HepG2 (cell line): ENCODE measurements at regions not wholly inside any gene's neighbourhood (a gene's known extent, or its start where the extent isn't known, plus 50 kb on each side); places are given as distances from the start of the nearest gene placed in this dataset.

Experiments
- ATAC-seq: fragments of 200-7000 bp; cut with Tn5 transposase; 3 replicates; pipeline ENCODE4 v1.9.1; 2020; ENCODE audit warnings: mild to moderate bottlenecking, moderate library complexity
- BruUV-seq: library from RNA; stranded (reverse); fragments of 400-500 nt; replicated peaks from 2 replicates; lab custom pipeline; 2021; lab: Mats Ljungman, UMichigan
- CTCF ChIA-PET: fragments of 300-600 bp; formaldehyde crosslinking; extraction: SDS; loops from one replicate; lab custom pipeline; 2021; ENCODE audit warnings: low total read pairs, inconsistent platforms, low intra/inter-chr PET ratio; lab: Yijun Ruan, JAX
- POLR2A ChIA-PET: fragments of 350-600 bp; sonication (Branson Sonifier 250); formaldehyde crosslinking; loops from one replicate; lab custom pipeline; 2020; ENCODE audit warnings: antibody characterized with exemption, inconsistent platforms; lab: Yijun Ruan, JAX
- DNase-seq: peaks from one replicate; pipeline ENCODE4 v3.0.0-alpha.2; 2015; ENCODE audit warnings: low spot score
- FAIRE-seq: peaks from 3 replicates; lab custom pipeline; 2011; peaks lifted over from hg19 to GRCh38; lab: Jason Lieb, UNC
- H2AFZ ChIP-seq: one replicate; pipeline ENCODE4 v1.6.1; 2011; ENCODE audit warnings: low read length, inconsistent platforms
- H3K27ac ChIP-seq: fragments of 300-600 bp; 3 replicates; pipeline ENCODE4 v1.8.0; 2011; ENCODE audit warnings: mixed run types, mild to moderate bottlenecking, mixed read lengths, low read length, inconsistent platforms; ENCODE audit not compliant: insufficient read depth; ENCODE audit errors: extremely low read length
- H3K27me3 ChIP-seq, 2 experiments: fragments of 200-600 bp in 1 of 2; 2 replicates in 1 of 2; 3 replicates in 1 of 2; pipeline versions ENCODE4 v1.6.0 to v1.8.0; 2011; ENCODE audit warnings: low read length in 2 of 2, mild to moderate bottlenecking in 2 of 2, moderate library complexity in 2 of 2, inconsistent platforms in 1 of 2; ENCODE audit not compliant: insufficient read depth in 2 of 2, control insufficient read depth in 1 of 2
- H3K36me3 ChIP-seq, 2 experiments: fragments of 200-600 bp in 1 of 2; replicated peaks in 1 of 2; 2 replicates in 1 of 2; 3 replicates in 1 of 2; pipeline versions ENCODE4 v1.5.1 to v1.8.0; 2011; ENCODE audit warnings: low read length in 2 of 2, inconsistent platforms in 1 of 2; ENCODE audit not compliant: insufficient read depth in 2 of 2, control insufficient read depth in 1 of 2
- H3K4me1 ChIP-seq: 2 replicates; pipeline ENCODE4 v1.5.1; 2012; ENCODE audit warnings: low read length, inconsistent platforms; ENCODE audit not compliant: insufficient read depth
- H3K4me2 ChIP-seq: 2 replicates; pipeline ENCODE4 v1.6.0; 2011; ENCODE audit warnings: low read depth, low read length, inconsistent platforms
- H3K4me3 ChIP-seq, 3 experiments: fragments of 200-600 bp in 1 of 3; sonication (generic), shearing (Covaris generic) in 1 of 3; replicated peaks in 1 of 3; 2 replicates each; pipeline ENCODE4 v1.5.1; 2011 to 2016; ENCODE audit warnings: low read length in 3 of 3, inconsistent platforms in 2 of 3, low read depth in 2 of 3, mild to moderate bottlenecking in 2 of 3, control low read depth in 1 of 3, mixed read lengths in 1 of 3; ENCODE audit not compliant: insufficient read depth in 1 of 3
- H3K79me2 ChIP-seq: one replicate; pipeline ENCODE4 v1.6.1; 2011; ENCODE audit warnings: low read length, inconsistent platforms; ENCODE audit not compliant: insufficient read depth
- H3K9ac ChIP-seq: 2 replicates; pipeline ENCODE4 v1.6.0; 2011; ENCODE audit warnings: mild to moderate bottlenecking, low read depth, low read length, inconsistent platforms; ENCODE audit not compliant: insufficient read depth
- H3K9me3 ChIP-seq: 2 replicates; pipeline ENCODE4 v1.5.1; 2012; ENCODE audit warnings: mild to moderate bottlenecking, low read length
- H4K20me1 ChIP-seq: 2 replicates; pipeline ENCODE4 v1.6.0; 2011; ENCODE audit warnings: inconsistent platforms, mild to moderate bottlenecking, low read length, moderate library complexity; ENCODE audit not compliant: insufficient read depth
- AFF4 ChIP-seq: sonication (generic); formaldehyde crosslinking; IDR thresholded peaks from 2 replicates; pipeline ENCODE4 v1.4.0; 2020; ENCODE audit warnings: missing genetic modification reagents
- BRF2 ChIP-seq: sonication (generic); formaldehyde crosslinking; IDR thresholded peaks from 2 replicates; pipeline ENCODE4 v1.8.1; 2022; ENCODE audit warnings: mild to moderate bottlenecking, missing genetic modification reagents
- CHD2 ChIP-seq: IDR thresholded peaks from 2 replicates; pipeline ENCODE4 v1.6.1; 2011; ENCODE audit warnings: low read depth, low read length, improper control_type of control experiment
- DBP ChIP-seq: sonication (generic); formaldehyde crosslinking; IDR thresholded peaks from 2 replicates; pipeline ENCODE4 v1.4.0; 2020; ENCODE audit warnings: missing genetic modification reagents; ENCODE audit errors: not compliant biosample characterization
- ELF1 ChIP-seq: sonication (generic); formaldehyde crosslinking; IDR thresholded peaks from 2 replicates; pipeline ENCODE4 v1.4.0; 2020; ENCODE audit warnings: missing genetic modification reagents
- KDM6A ChIP-seq: IDR thresholded peaks from 2 replicates; pipeline ENCODE4 v1.6.1; 2016; ENCODE audit warnings: low read depth
- MEF2D ChIP-seq: sonication (generic); formaldehyde crosslinking; IDR thresholded peaks from 2 replicates; pipeline ENCODE4 v1.5.1; 2020; ENCODE audit warnings: mild to moderate bottlenecking, missing genetic modification reagents
- MTF1 ChIP-seq: sonication (generic); formaldehyde crosslinking; IDR thresholded peaks from 2 replicates; pipeline ENCODE4 v1.5.0; 2020; ENCODE audit warnings: missing genetic modification reagents
- NFIC ChIP-seq: IDR thresholded peaks from 2 replicates; pipeline ENCODE4 v1.6.1; 2012; ENCODE audit warnings: mild to moderate bottlenecking, low read length, inconsistent platforms
- PTBP1 ChIP-seq: fragments of 200-400 bp; formaldehyde crosslinking; IDR thresholded peaks from 2 replicates; pipeline ENCODE4 v1.6.1; 2018; ENCODE audit warnings: low read length, low read depth; ENCODE audit not compliant: poor library complexity, severe bottlenecking
- ZBTB2 ChIP-seq: sonication (generic); formaldehyde crosslinking; IDR thresholded peaks from 2 replicates; pipeline ENCODE4 v1.8.0; 2022; ENCODE audit warnings: low read depth, missing genetic modification reagents
- ZBTB7B ChIP-seq: sonication (generic); formaldehyde crosslinking; IDR thresholded peaks from 2 replicates; pipeline ENCODE4 v1.4.0; 2020; ENCODE audit warnings: missing genetic modification reagents
- ZNF570 ChIP-seq: sonication (generic); formaldehyde crosslinking; IDR thresholded peaks from 2 replicates; pipeline ENCODE4 v1.4.0; 2020; ENCODE audit warnings: mild to moderate bottlenecking, missing genetic modification reagents, borderline replicate concordance
- ZNF879 ChIP-seq: sonication (generic); formaldehyde crosslinking; IDR thresholded peaks from 2 replicates; pipeline ENCODE4 v1.8.1; 2023; ENCODE audit warnings: missing genetic modification reagents
- WGBS: methylation state at CpG from one replicate; pipeline ENCODE4 v1.1.6; 2017; ENCODE audit warnings: low lambda C conversion rate; 5-methylcytosine and 5-hydroxymethylcytosine counted together
- in situ Hi-C: cut with HindIII; loops from 2 replicates; pipeline ENCODE4 v1.10.0; 2017; ENCODE audit warnings: low pct_unique_long_range_greater_than_20kb; ENCODE audit not compliant: extremely low pct_ligation_motif_present
- intact Hi-C: fragments of 100-400 bp; cut with micrococcal nuclease; formaldehyde crosslinking; loops from one replicate; pipeline ENCODE4 v1.10.0; 2022; ENCODE audit not compliant: unreplicated experiment

DNA sequence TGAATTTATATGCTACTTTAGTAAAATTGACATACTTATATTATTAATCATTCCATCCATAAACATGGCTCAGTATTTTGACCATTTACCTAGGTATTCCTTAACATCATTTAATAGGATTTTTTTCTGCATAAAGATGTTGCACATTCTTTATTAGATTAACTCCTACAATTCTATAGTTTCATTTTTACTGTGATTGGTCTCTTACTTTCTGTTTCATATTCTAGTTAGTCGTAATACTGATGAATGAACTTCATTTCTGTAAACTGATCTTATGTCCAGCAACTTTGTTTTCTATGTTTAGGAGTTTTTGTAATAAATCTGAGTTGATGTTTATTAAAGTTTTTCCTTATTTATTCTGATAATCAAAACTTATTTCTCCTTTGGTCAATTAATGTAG is 278.2 kb upstream of the CXXC4 start:
- Histone ChIP-seq H3K36me3 (no peaks in the 10 kb centered on the region), H3K79me2 (no peaks in the 10 kb centered on the region), H3K4me3 (no peak overlapping the region), H3K27me3 (no peaks in the 10 kb centered on the region), H3K9ac (no peak overlapping the region), H4K20me1 (no peaks in the 10 kb centered on the region), H3K4me2 (no peak overlapping the region), H3K27ac (no peak overlapping the region), H3K9me3 (no peaks in the 10 kb centered on the region), H2AFZ (no peak overlapping the region), H3K4me1 (no peaks in the 10 kb centered on the region)
- in situ Hi-C loops (no loop called here), intact Hi-C loops (no loop called here)
- WGBS, result 0% methylated on average over 1 of the region's 1 CpG
- TF ChIP-seq BRF2 (no peak), MEF2D (CRISPR knock-in tag) (no peak), CHD2 (no peak), DBP (CRISPR knock-in tag) (no peak), MTF1 (CRISPR knock-in tag) (no peak), ZBTB7B (CRISPR knock-in tag) (no peak), ZNF879 (CRISPR knock-in tag) (no peak), PTBP1 (no peak), ZNF570 (CRISPR knock-in tag) (no peak), KDM6A (no peak), ZBTB2 (CRISPR knock-in tag) (no peak), ELF1 (CRISPR knock-in tag) (no peak), NFIC (no peak), AFF4 (CRISPR knock-in tag) (no peak)
- BruUV-seq, result no TSS peak
- FAIRE-seq, result no peak
- ChIA-PET POLR2A (no interaction called here), CTCF (no interaction called here)
- no peak for ATAC-seq
- DNase-seq, result no peak
